ENCODE measurements at regions not wholly inside any gene's neighbourhood (a gene's known extent, or its start where the extent isn't known, plus 50 kb on each side); places are given as distances from the start of the nearest gene placed in this dataset.

GRCh38 chr1:4146614-4147013, 246.5 kb upstream of the C1orf174 start:
- DNase-seq: no peak

- no peak for DNase-seq
These were observed 247.4 kb upstream of the C1orf174 start for GRCh38 chr1:4147509-4147908.

- no peak for DNase-seq
These were observed 249.2 kb upstream of the C1orf174 start for GRCh38 chr1:4149281-4149680.

- DNase-seq: no peak
These were observed 249.8 kb upstream of the C1orf174 start for GRCh38 chr1:4149831-4150230.

- DNase-seq: no peak
These were observed 250.2 kb upstream of the C1orf174 start for GRCh38 chr1:4150262-4150661.

GRCh38 chr1:4152266-4152665, 252.2 kb upstream of the C1orf174 start:
- DNase-seq: no peak

- no peak for DNase-seq
These were observed 253.5 kb upstream of the C1orf174 start for GRCh38 chr1:4153571-4153970.

- DNase-seq: no peak
These were observed 256.3 kb upstream of the C1orf174 start for GRCh38 chr1:4156241-4156973.

- no peak for DNase-seq
These were observed 260.1 kb upstream of the C1orf174 start for GRCh38 chr1:4160181-4160580.

GRCh38 chr1:4161366-4162006, 261.4 kb upstream of the C1orf174 start:
- no peak for DNase-seq

GRCh38 chr1:4164965-4165364, 264.9 kb upstream of the C1orf174 start:
- DNase-seq: no peak

- no peak for DNase-seq
These were observed 265.7 kb upstream of the C1orf174 start for GRCh38 chr1:4165686-4166300.

GRCh38 chr1:4166713-4167112, 266.6 kb upstream of the C1orf174 start:
- DNase-seq: no peak

- DNase-seq: no peak
These were observed 269.9 kb upstream of the C1orf174 start for GRCh38 chr1:4169991-4170390.

- DNase-seq: no peak
These were observed 270.7 kb upstream of the C1orf174 start for GRCh38 chr1:4170548-4171340.

GRCh38 chr1:4171480-4172450, 271.7 kb upstream of the C1orf174 start:
- DNase-seq: no peak

- peak in 1 of 2 experiments; percentile 8 for DNase-seq
These were observed 272.9 kb upstream of the C1orf174 start for GRCh38 chr1:4172644-4173599.

- no peak for DNase-seq
These were observed 273.7 kb upstream of the C1orf174 start for GRCh38 chr1:4173731-4174130.

- no peak for DNase-seq
These were observed 274.5 kb upstream of the C1orf174 start for GRCh38 chr1:4174291-4175200.
